ENCODE measurements at regions not wholly inside any gene's neighbourhood (a gene's known extent, or its start where the extent isn't known, plus 50 kb on each side); places are given as distances from the start of the nearest gene placed in this dataset.

DNA sequence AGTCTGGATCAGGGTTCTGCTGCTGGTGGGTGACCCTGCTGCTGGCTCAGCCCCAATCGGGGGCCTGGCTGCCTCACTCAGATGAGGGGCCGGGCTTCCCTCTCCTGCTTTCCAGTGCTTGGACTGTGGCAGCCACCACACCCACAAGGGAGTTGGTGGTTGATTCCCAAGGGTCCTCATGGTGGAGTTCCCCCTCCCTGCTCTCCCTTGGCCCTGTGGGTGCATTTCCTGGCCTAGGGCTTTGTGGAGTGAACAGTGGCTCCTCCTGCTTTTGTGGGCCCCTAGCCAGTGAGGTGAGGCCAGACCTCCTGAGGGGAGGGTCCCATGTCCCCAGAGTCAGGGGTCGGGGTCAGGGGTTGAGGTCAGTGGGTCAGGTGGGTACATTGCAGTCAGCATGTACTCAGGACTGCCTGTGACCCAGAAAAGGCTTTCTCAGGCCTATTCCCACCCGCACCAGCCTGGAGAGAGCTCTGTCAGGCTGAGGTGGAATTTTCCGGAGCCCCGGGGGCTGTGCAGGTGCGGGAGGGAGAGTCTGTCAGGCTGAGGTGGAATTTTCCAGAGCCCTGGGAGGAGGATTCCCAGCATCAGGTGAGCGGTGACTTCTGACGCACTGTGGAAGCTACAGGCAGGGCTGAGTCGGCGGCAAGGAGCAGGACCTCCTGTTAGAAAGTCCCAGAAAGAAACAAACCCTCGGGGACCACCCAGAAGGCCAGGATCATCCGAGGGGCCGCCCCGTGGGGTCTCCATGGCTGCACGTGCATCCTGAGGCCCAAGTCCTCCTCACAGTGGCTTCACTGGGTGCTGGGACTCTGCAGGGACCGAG lies 94.4 kb upstream of the INSIG1 start:
- no peak for DNase-seq

DNA sequence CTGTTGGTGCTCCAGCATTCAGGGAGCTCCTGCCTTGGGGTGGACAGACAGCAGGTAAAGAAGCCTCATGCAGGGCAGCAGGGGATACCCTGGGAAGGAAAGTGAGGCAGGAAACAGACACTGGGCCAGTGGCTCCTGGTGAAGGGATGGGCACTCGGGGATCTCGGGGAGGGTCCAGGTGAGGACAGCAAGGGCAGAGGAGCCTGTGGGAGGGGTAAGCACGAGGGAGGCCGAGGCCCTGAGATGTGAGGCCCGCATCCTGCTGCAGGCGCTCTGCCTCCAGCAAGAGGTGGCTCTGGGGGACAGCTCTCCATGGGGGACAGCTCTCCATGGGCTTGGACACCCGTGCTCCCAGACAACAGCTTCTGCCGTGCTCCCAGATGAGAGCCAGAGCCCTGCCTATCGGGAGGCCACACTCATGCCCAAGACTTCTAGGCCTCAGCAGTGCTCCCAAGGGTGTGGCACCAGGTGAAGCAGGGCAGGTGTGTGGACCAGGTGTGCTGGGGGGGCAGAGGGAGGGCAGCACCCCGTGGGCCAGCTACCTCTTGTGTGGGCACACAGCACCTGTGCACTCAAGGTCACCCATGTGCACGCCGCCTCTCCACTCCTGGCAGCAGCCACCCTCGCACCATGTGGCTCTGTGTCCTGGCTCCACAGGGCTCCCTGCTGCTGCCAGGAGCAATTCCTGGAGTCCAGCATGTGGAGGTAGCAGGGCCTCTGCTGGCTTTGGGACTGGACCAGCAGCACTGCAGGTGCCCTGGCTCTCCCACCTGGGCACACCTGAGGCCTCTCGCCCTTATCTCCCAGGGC lies 93.6 kb upstream of the INSIG1 start:
- no peak for DNase-seq

- DNase-seq, result no peak
Measured at GRCh38 chr7:155204744-155205367, 92.8 kb upstream of the INSIG1 start.

GRCh38 chr7:155205368-155206317 lies 92.0 kb upstream of the INSIG1 start:
- DNase-seq, result peak; percentile 92

DNA sequence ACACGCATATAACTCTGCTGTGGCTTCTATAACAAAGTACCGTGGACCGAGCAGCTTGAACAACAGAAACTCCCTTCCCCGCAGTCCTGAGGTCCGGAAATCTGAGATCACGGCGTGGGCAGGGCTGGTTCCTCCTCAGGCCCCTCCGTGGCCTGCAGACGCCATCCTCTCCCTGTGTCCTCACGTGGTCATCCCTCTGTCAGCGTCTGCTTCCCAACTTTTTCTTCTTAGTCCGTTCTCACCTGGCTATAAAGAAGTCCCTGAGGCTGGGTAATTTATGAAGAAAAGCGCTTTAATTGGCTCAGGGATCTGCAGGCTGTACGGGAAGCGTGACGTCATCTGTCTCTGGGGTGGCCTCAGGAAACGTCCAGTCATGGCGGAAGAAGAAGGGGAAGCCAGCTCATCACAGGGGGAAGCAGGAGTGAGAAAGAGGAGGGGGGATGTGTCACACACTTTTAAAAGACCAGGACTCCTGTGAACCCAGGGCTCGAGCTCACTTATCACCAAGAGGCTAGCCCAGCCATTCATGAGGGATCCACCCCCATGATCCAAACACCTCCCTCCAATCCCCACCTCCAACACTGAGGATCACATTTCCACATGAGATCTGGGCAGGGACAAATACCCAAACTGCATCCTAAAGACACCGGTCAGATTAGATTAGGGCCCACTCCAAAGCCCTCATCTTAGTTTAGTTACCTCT lies 91.2 kb upstream of the INSIG1 start:
- peak; percentile 79 for DNase-seq

DNA sequence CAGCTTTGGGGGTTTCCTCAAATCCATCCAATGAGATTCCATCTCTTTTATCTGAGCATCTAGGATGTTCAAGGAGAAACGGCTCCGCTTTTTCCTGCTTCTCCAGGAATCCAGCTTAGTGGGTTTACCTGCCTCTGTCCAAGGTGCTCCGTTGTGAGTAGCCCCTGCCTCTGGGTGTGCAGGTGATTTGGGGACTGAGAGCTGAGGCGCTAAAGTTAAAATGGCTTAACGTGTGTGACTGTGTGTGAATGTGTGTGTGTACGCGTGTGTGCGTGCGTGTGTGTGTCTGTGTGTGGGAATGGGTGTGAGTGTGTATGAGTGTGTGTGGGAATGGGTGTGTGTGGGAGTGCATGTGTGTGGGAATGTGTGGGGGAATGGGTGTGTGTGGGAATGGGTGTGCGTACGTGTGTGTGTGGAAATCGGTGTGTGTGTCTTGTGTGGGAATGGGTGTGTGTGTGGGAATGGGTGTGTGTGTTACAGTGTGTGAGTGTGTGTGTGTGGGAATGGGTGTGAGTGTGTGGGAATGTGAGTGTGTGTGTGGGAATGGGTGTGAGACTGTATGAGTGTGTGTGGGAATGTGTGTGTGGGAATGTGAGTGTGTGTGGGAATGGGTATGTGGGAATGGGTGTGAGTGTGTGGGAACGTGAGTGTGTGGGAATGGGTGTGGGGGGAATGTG lies 90.2 kb upstream of the INSIG1 start:
- no peak for DNase-seq

DNA sequence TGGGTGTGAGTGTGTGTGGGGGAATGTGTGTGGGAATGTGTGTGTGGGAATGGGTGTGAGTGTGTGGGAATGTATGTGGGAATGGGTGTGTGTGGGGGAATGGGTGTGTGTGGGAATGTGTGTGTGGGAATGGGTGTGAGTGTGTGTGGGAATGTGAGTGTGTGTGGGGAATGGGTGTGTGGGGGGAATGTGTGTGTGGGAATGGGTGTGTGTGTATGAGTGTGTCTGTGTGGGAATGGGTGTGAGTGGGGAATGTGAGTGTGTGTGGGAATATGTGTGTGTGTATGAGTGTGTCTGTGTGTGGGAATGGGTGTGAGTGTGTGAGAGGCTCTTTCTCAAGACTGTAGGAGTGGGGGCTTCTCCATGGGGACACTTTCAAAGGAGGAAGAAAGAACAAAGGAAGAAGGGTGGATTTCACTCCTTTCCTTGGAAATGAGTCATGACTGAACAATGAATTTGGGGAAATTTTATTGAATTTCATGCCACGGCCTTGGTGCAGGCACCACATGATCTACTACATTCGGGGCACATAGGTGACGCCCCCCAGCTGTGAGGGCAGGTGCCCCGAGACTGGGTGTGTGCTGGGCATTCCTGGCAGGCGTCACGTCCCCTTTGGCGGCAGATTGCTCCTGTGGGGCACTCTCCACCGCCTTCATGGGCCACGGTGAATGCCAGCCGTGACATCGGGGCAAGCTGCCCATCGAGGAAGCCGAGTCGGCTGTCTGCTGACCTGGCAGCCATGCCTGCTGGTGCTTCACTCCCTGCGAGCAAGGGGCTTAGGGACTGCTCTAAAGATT lies 88.8 kb upstream of the INSIG1 start:
- no peak for DNase-seq

DNA sequence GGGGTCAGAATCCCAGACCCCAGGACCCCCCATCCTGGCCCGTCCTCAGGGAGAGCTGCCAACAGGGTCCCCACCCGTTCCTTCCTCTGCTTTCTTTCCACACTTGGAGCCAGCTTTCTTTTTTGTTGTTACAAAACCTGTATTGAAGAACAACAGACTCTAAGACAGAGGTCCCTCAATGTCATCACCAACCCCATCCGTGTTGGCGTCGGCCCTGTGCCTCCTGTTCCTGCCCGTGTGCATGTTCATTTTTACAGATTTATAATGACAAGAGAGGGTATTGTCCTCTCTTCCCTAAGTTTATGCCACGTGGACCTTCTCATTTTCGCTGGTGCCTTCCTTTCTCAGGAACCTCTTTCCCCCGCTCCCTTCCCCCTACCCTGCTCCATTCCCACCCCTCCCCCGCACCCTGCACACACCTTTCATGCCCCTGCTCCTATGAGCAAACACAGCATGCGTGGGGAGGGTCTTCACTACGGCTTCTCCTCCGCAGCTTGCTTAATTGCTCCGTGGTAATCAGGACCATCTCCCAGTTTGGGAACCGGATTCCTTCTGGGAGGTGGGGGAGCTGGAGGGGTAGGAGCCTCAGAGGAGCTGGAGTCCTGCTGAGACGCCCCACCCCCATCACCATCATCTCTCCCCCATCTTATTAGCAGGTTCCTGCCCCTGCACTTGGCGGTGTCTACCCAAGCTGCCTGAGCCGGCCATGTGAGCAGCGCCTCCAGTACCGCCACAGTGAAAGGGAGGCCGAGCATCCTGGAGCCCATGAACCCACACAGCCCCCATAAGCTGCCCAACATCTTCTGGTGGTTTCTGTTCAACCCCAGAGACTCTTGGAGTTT lies 88.0 kb upstream of the INSIG1 start:
- DNase-seq, result no peak

DNA sequence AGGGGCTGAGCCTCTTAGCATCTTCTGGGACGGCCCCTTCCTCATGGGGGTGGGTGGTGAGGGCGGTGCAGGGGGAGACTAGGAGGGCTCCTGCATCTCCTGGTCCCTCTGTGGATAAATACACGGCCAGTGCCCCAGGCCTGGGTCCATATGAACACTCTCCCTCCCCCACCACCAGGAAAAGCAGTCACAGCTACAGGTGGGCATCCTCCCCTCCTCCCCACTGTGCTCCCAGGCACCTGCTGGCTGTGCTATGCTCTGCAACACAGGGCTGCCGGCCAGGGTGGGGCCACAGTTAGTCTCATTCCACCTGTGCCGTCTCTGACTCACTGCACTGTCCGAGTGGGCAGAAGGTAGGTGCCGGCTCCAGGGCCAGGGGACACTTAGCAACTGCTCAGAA lies 87.3 kb upstream of the INSIG1 start:
- DNase-seq, result no peak

DNA sequence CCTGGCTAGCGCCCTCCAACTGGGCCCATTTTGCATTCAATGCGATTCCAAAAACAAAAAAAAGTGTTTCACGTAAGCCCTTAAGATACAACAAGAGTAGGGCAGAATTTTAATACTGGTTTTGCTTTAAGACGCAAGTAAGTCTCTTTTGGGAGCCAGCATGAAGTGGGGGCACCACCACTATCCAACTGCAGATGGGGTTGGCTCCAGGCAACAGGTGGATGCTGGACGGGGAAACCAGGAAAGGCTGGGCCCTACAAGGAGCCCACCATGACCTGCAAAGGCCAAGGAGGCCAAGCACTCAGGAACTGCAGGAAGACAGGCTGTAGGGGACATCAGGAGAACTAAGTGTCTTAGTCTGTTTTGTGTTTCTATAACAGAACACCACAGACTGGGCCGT lies 86.5 kb upstream of the INSIG1 start:
- DNase-seq, result no peak

- DNase-seq, result no peak
Measured at GRCh38 chr7:155211761-155212160, 85.9 kb upstream of the INSIG1 start.

GRCh38 chr7:155212301-155213015 lies 85.2 kb upstream of the INSIG1 start:
- no peak for DNase-seq

DNA sequence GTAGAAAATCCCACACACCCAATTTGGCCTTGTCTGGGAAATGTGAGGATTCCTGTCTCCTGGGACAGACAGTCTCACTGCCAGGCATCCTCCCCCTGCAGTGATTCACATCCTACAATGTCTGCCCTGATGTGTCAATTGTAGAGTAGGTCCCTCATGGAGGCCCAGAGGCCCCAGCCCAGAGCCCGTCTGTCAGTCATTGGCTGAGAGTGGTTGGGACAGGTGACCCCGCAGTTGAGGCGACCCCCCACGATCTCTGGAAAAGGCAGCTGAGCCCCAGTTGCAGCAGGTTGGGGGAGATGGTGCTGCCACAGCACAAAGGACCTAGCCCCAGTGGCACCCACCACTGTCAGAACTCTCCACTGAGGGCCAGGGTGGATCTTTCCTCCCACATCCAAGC lies 84.3 kb upstream of the INSIG1 start:
- no peak for DNase-seq

- DNase-seq, result no peak
Measured at GRCh38 chr7:155213955-155214740, 83.5 kb upstream of the INSIG1 start.

GRCh38 chr7:155215576-155216325 lies 81.9 kb upstream of the INSIG1 start:
- no peak for DNase-seq

DNA sequence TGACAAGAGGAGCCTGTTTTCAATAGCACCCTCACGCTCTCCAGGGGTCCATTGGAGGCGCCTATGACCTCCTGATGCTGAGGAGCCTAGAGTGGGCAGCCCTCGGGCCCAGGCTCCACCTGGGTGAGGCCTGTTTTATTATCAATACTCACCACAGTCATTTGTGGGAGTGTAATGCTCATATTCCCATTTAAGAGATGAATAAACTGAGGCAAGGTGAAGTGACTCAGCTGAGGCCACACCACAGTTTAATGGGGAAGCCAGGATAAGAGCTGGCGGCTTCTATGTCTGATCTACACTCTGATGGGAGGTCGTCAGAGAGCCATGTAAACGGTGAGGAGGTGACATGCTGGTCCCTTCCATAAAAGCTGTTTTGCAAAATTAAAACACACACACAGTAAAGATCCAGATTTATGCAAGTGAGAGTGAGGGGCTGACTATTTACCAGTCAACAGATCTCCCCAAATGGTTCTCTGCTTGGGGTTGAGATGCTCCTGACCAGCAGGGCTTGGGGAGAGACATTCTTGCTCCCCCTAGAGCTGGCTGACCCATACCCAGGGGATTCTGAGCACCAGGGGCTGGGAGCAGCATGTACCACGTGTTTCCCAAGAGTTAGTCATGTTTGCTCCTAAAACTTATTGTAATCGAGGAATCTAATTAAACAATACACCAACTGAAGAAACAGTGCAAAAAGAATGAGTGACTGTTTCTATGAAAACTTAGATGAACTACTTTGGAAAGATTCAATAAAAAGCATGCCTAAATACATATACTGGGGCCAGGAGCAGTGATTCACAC lies 81.0 kb upstream of the INSIG1 start:
- no peak for DNase-seq
